ENCODE measurements at regions not wholly inside any gene's neighbourhood (a gene's known extent, or its start where the extent isn't known, plus 50 kb on each side); places are given as distances from the start of the nearest gene placed in this dataset.
"Not testable (repeated sequence)": the region's sequence is repeated elsewhere in the genome, so short reads cannot be mapped to it uniquely, and the experiment has no call there.

DNA sequence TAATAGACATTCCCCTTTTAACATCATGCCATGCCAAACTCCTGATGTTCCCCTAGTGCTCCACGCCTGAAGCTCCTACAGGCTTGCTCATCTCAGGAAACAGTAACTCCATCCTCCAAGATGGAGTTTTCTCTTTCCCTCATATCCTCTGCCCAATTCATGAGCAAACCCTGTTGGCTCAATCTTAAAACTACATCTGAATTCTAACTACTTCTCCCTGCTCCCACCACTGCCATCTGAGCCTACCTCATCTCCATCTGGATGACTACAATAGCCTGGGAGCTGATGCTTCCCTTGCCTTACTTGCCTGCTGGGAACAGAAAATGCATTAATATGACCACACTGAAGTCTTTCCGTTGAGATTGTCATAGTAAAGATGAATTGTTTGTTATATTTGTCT is 271.7 kb upstream of the MKLN1 start:
- H3K4me1 Mint-ChIP-seq, result peaks cover 39 to 47% (median 46%) of the 10 kb centered on the region in 3 donors
- H3K27me3 Mint-ChIP-seq, result no peaks in the 10 kb centered on the region
- H3K4me3 Mint-ChIP-seq, result peak overlapping the region; percentile 49 to 91 (median 82)

DNA sequence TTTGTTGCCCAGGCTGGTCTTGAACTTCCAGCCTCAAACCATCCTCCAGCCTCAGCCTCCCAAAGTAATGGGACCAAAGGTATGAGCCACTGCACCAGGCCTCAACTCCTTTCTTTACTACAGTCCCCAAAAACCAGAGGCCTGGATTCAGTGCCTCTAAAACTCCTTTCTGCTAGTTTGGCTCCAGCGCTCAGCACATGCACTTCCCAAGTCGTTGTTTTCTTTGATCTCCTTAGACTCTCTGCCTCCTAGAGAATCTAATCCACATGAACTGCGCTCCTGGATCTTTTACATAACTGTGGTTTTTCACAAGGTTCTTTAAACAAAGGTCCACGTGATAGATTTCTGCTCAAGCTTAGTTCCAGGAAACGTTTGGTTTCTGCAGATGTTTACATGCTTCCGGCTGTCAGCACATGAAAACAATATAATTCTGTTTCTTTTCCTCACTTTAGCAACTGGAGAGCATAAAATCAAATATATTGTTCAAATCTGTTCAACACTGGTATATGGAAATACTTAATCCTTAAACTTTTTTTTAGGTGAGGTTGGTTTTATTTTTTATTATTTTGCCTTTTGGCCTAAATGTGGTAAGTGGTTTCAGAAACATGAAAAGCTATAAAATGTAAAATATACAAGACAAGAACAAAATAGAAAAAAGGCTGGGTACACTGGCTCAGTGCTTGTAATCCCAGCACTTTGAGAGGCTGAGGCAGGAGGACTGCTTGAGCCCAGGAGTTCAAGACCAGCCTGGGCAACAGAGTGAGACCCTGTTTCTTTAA is 270.5 kb upstream of the MKLN1 start:
- peak overlapping the region; percentile 76 to 91 (median 82) for H3K4me3 Mint-ChIP-seq
- H3K9me3 Mint-ChIP-seq, result peaks cover 0 to 2% (median 0%) of the 10 kb centered on the region in 3 donors
- H3K36me3 Mint-ChIP-seq, result peaks cover 6% of the 10 kb centered on the region
- H3K4me1 Mint-ChIP-seq, result peaks cover 43 to 53% (median 46%) of the 10 kb centered on the region in 3 donors
- H3K27ac Mint-ChIP-seq, result peak overlapping the region; percentile 96 to 99 (median 98)
- H3K27me3 Mint-ChIP-seq, result no peaks in the 10 kb centered on the region

More for the DNA sequence above, 271.7 kb upstream of the MKLN1 start:
- H3K36me3 Mint-ChIP-seq, result peaks cover 6% of the 10 kb centered on the region
- H3K9me3 Mint-ChIP-seq, result peaks cover 0 to 2% (median 0%) of the 10 kb centered on the region in 3 donors
- peak overlapping the region; percentile 96 to 99 (median 98) for H3K27ac Mint-ChIP-seq

DNA sequence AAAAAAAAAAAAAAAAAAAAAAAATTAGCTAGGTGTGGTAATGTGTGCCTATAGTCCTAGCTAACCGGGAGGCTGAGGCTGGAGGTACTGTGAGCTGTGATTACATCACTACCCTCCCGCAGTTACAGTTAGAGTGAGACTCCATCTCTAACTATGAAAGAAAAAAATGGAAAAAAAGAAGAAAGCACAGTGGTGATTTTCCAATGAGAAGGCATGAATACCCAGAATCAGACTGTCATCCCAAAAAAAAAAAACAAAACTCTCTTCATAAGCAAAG is 269.9 kb upstream of the MKLN1 start:
- peak overlapping the region; percentile 96 to 99 (median 98) for H3K27ac Mint-ChIP-seq
- H3K36me3 Mint-ChIP-seq, result peaks cover 6% of the 10 kb centered on the region
- H3K27me3 Mint-ChIP-seq, result no peaks in the 10 kb centered on the region
- peaks cover 0 to 2% (median 0%) of the 10 kb centered on the region in 3 donors for H3K9me3 Mint-ChIP-seq
- peak overlapping the region; percentile 44 to 91 (median 82) for H3K4me3 Mint-ChIP-seq
- H3K4me1 Mint-ChIP-seq, result peaks cover 42 to 48% (median 47%) of the 10 kb centered on the region in 3 donors

- H3K27ac Mint-ChIP-seq, result peak overlapping the region; percentile 96 to 99 (median 98)
- H3K4me1 Mint-ChIP-seq, result peaks cover 46 to 50% (median 47%) of the 10 kb centered on the region in 3 donors
- H3K9me3 Mint-ChIP-seq, H3K36me3 Mint-ChIP-seq, H3K27me3 Mint-ChIP-seq: not testable (repeated sequence)
- peak overlapping the region in 2 of 4 donors; percentile 77 to 87 for H3K4me3 Mint-ChIP-seq
Measured at GRCh38 chr7:131058561-131059288, 269.0 kb upstream of the MKLN1 start.

DNA sequence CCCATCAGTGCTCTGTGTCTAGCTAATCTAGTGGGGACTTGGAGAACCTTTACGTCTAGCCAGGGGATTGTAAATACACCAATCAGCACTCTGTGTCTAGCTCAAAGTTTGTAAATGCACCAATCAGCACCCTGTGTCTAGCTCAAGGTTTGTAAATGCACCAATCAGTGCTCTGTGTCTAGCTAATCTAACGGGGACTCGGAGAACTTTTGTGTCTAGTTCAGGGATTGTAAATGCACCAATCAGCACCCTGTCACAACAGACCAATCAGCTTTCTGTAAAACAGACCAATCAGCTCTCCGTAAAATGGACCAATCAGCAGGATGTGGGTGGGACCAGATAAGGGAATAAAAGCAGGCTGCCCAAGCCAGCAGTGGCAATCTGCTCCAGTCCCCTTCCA is 268.3 kb upstream of the MKLN1 start:
- not testable (repeated sequence) for H3K36me3 Mint-ChIP-seq
- H3K4me1 Mint-ChIP-seq, result peaks cover 41 to 49% (median 46%) of the 10 kb centered on the region in 3 donors

DNA sequence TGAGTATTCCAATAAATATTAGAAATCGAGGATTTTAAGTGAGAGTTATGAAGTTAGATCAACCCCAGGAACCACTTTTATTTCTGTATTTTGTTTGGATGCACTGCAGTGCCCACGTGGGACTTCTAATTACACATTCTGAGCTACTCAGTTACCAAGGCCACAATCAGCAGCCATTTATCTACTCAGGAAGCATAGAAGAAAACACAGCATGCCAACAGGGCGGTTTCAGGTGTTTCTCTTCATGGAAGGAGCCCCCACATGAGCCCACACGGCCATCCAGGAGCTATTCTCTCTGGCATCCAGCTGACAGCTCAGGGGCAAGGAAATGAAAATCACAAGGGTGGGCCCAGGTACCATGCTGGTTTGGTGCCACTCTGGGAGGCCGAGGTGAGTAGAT is 266.5 kb upstream of the MKLN1 start:
- Mint-ChIP-seq H3K4me3 (peak overlapping the region in 2 of 4 donors; percentile 1 to 63), H3K4me1 (peaks cover 32 to 45% (median 38%) of the 10 kb centered on the region in 3 donors), H3K36me3 (peaks cover 2% of the 10 kb centered on the region), H3K9me3 (peaks cover 0 to 2% (median 0%) of the 10 kb centered on the region in 3 donors), H3K27me3 (no peaks in the 10 kb centered on the region), H3K27ac (peak overlapping the region; percentile 53 to 67 (median 61))

More for the DNA sequence above, 268.3 kb upstream of the MKLN1 start:
- H3K9me3 Mint-ChIP-seq, H3K27me3 Mint-ChIP-seq: not testable (repeated sequence)
- Mint-ChIP-seq H3K27ac (peak overlapping the region; percentile 80 to 95 (median 90)), H3K4me3 (peak overlapping the region in 1 of 4 donors; percentile 74)

GRCh38 chr7:131061818-131062217 is 265.9 kb upstream of the MKLN1 start:
- Mint-ChIP-seq H3K9me3 (peaks cover 0 to 2% (median 0%) of the 10 kb centered on the region in 3 donors), H3K27me3 (no peaks in the 10 kb centered on the region), H3K27ac (peak overlapping the region in 1 of 3 donors; percentile 61), H3K36me3 (peaks cover 2% of the 10 kb centered on the region), H3K4me1 (peaks cover 33 to 44% (median 39%) of the 10 kb centered on the region in 3 donors), H3K4me3 (no peak overlapping the region)

DNA sequence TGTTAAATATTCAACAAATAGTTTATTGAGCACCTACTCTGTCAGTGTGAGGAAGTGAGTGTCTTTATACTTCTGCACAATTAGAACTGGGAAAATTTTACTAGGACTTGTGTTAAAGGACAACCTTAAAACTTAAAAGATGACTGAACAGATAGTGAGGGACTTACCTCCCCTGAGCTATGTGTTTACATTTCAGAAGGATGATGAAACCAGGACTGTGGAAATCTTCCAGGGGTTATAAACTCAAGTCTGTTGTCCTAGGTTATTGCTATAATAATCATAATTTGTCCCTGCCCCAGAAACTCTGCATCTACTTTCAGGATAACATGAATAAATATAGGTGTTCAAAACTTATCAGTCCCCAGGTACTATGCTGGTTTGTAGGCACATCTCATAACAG is 261.0 kb upstream of the MKLN1 start:
- H3K4me3 Mint-ChIP-seq, result peak overlapping the region in 1 of 4 donors; percentile 59
- H3K27ac Mint-ChIP-seq, result peak overlapping the region; percentile 76 to 92 (median 90)
- H3K27me3 Mint-ChIP-seq, result no peaks in the 10 kb centered on the region
- H3K36me3 Mint-ChIP-seq, result no peaks in the 10 kb centered on the region
- H3K9me3 Mint-ChIP-seq, result no peaks in the 10 kb centered on the region
- H3K4me1 Mint-ChIP-seq, result peaks cover 49 to 51% (median 51%) of the 10 kb centered on the region in 3 donors

DNA sequence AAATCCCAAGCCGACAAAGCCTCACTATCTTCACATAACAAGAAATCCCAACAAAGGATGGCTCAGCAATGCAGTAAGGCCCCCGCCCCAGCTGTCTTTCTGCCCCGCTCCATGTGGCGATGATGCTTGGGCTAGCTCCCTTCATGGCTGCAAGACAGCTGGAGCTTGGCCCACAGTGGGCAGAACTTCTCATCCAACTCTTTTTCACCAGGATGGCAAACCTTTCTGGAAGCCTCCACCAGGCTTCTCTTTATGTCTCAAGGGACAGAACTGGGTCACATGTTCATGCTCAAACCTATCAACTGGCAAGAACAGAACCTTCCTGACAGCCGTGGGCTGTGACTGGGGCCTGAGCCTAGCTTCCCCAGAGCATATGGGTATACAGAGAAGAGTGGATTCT is 260.5 kb upstream of the MKLN1 start:
- peak overlapping the region; percentile 76 to 92 (median 90) for H3K27ac Mint-ChIP-seq
- no peaks in the 10 kb centered on the region for H3K36me3 Mint-ChIP-seq
- peaks cover 52 to 55% (median 54%) of the 10 kb centered on the region in 3 donors for H3K4me1 Mint-ChIP-seq
- no peaks in the 10 kb centered on the region for H3K27me3 Mint-ChIP-seq
- H3K9me3 Mint-ChIP-seq, result no peaks in the 10 kb centered on the region
- peak overlapping the region in 1 of 4 donors; percentile 59 for H3K4me3 Mint-ChIP-seq

DNA sequence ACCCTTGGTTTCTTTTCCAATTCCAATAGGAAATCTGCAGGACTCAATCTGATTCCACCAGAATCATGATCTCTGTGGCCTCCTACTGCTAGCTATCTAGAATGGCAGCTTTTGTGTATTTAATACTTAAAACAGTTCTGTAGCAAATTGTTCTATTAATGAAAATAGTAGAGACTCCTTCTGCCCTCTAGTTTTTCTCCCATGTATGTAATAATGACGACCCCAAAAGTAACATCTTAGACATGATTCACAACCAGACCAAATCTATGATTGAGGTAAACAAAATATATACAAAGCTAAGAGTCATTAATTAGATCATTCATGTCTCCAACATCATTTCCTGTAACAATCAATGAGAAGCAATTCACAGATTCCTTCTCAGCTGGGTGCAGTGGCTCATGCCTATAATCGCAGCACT is 259.1 kb upstream of the MKLN1 start:
- Mint-ChIP-seq H3K27me3 (no peaks in the 10 kb centered on the region), H3K4me1 (peaks cover 49 to 62% (median 56%) of the 10 kb centered on the region in 3 donors), H3K9me3 (no peaks in the 10 kb centered on the region), H3K4me3 (peak overlapping the region in 2 of 4 donors; percentile 33 to 74), H3K36me3 (peaks cover 3% of the 10 kb centered on the region), H3K27ac (peak overlapping the region in 2 of 3 donors; percentile 76 to 92)

DNA sequence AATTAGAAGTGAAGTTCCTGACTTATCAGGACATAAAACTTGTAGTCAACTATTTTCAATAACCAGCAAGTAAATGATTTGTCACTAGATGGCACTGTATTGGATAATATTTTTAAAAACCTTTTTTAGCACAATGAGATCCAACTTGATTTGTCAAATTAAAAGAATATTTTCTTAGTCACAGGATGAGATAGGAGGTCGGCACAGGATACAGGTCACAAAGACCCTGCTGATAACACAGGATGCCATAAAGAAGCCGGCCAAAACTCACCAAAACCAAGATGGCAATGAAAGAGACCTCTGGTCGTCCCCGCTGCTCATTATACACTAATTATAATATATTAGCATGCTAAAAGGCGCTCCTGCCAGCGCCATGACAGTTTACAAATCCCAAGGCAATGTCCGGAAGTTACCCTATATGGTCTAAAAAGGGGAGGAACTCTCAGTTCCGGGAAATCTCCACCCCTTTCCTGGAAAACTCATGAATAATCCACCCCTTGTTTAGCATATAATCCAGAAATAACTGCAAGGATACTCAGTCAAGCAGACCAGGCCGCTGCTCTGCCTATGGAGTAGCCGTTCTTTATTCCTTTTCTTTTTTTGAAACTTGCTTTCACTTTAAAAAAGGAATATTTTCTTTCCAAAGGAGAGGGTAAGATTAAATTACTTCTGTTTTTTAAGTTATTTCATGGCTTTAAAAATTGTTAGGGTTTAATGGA is 255.7 kb upstream of the MKLN1 start:
- peaks cover 6% of the 10 kb centered on the region for H3K36me3 Mint-ChIP-seq
- peak overlapping the region in 2 of 3 donors; percentile 53 to 82 for H3K27ac Mint-ChIP-seq
- H3K27me3 Mint-ChIP-seq, result no peaks in the 10 kb centered on the region
- peaks cover 47 to 74% (median 69%) of the 10 kb centered on the region in 3 donors for H3K4me1 Mint-ChIP-seq
- no peaks in the 10 kb centered on the region for H3K9me3 Mint-ChIP-seq
- H3K4me3 Mint-ChIP-seq, result peak overlapping the region in 2 of 4 donors; percentile 38 to 63

DNA sequence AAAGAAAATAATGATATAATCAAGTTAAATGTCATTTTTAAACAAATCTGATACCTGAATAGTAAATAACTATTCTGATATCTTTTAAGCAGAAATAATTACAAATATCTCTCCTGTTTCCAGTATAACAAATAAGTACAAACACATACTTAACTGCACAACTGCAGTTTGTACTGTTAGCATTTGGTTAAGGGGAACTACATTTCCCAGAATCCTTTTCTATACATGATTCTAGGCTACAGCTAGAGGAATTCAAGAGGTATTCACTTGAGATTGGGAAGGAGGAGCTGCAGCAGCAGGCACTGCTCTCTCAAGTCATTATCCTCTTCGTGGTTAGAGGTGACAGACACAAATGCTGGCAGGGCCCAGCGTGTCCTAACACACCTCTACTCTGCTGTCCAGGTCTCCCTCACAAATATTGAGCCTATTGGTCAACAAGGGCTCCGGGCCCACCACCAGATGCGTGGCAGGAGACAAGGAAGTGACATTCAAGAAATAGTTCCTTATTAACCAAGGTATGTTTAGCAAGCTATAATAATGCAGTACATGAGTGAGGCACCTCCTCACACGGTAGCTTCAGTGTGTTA is 255.1 kb upstream of the MKLN1 start:
- Mint-ChIP-seq H3K27me3 (no peaks in the 10 kb centered on the region), H3K36me3 (peaks cover 6% of the 10 kb centered on the region)

DNA sequence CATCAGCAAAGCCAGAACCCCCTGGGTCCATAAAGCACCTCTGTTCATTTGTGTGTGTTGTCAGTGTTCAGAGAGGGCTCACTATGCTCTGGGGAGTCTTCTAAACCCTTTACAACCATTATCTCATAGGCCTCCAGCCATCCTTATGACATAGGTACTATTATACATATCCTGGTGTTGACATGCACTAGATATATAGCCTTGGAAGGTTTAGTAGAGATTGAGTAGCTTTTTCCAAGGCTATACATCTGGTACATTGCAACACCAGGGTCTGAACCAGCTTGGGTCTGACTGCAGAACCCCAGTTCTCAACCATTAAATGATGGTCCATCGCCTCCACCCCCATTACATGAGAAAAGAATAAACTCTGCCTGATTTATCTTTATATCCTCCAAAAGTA is 253.6 kb upstream of the MKLN1 start:
- peak overlapping the region in 3 of 4 donors; percentile 34 to 59 (median 53) for H3K4me3 Mint-ChIP-seq
- no peaks in the 10 kb centered on the region for H3K27me3 Mint-ChIP-seq
- peak overlapping the region in 1 of 3 donors; percentile 31 for H3K27ac Mint-ChIP-seq
- peaks cover 30 to 56% (median 48%) of the 10 kb centered on the region in 3 donors for H3K4me1 Mint-ChIP-seq
- H3K9me3 Mint-ChIP-seq, result no peaks in the 10 kb centered on the region
- H3K36me3 Mint-ChIP-seq, result peaks cover 6% of the 10 kb centered on the region

More for the DNA sequence above, 255.1 kb upstream of the MKLN1 start:
- H3K4me3 Mint-ChIP-seq, result peak overlapping the region in 3 of 4 donors; percentile 11 to 56 (median 31)
- H3K27ac Mint-ChIP-seq, result peak overlapping the region in 2 of 3 donors; percentile 53 to 82
- H3K4me1 Mint-ChIP-seq, result peaks cover 42 to 68% (median 63%) of the 10 kb centered on the region in 3 donors
- H3K9me3 Mint-ChIP-seq, result no peaks in the 10 kb centered on the region

- no peaks in the 10 kb centered on the region for H3K9me3 Mint-ChIP-seq
- peaks cover 6% of the 10 kb centered on the region for H3K36me3 Mint-ChIP-seq
- no peaks in the 10 kb centered on the region for H3K27me3 Mint-ChIP-seq
- peak overlapping the region in 1 of 4 donors; percentile 34 for H3K4me3 Mint-ChIP-seq
- peaks cover 27 to 50% (median 44%) of the 10 kb centered on the region in 3 donors for H3K4me1 Mint-ChIP-seq
- H3K27ac Mint-ChIP-seq, result no peak overlapping the region
Measured at GRCh38 chr7:131074585-131074984, 253.1 kb upstream of the MKLN1 start.

All from IgD-negative memory B cell (primary cell).